ENCODE measurements at regions not wholly inside any gene's neighbourhood (a gene's known extent, or its start where the extent isn't known, plus 50 kb on each side); places are given as distances from the start of the nearest gene placed in this dataset.
"Not testable (repeated sequence)": the region's sequence is repeated elsewhere in the genome, so short reads cannot be mapped to it uniquely, and the experiment has no call there.

DNA sequence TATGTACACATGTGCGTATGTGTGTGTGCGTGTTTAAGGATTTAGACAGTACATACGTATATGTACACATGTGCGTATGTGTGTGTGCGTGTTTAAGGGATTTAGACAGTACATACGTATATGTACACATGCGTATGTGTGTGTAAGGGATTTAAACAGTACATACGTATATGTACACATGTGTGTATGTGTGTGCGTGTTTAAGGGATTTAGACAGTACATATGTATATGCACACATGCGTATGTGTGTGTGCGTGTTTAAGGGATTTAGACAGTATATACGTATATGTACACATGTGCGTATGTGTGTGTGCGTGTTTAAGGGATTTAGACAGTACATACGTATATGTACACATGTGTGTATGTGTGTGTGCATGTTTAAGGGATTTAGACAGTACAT, 102.1 kb upstream of the ALKAL2 start:
- TF ChIP-seq CTCF (IDR thresholded peaks at IDR 0.05); POLR2AphosphoS5 (IDR thresholded peaks at IDR 0.05; ENCODE audit: low read depth, low read length); CHD2 (IDR thresholded peaks at IDR 0.05; ENCODE audit: low read length, partially characterized antibody): not testable (repeated sequence)
